K562 (cell line): ENCODE measurements at regions not wholly inside any gene's neighbourhood (a gene's known extent, or its start where the extent isn't known, plus 50 kb on each side); places are given as distances from the start of the nearest gene placed in this dataset.

Experiments
- ARID3B ChIP-seq: fragments of 250-450 bp; sonication (Bioruptor Pico); IDR thresholded peaks from 2 replicates; pipeline ENCODE4 v1.4.0; 2020; ENCODE audit warnings: borderline replicate concordance
- CC2D1A ChIP-seq: fragments of 450-650 bp; IDR thresholded peaks from 2 replicates; pipeline ENCODE4 v1.6.1; 2017; ENCODE audit warnings: mild to moderate bottlenecking
- CTCF ChIP-seq, 3 experiments: IDR thresholded peaks in 2 of 3; conservative IDR thresholded peaks in 1 of 3; 2 replicates each; pipeline ENCODE4 v1.5.1; 2011 to 2012; ENCODE audit warnings: low read length in 3 of 3, mild to moderate bottlenecking in 3 of 3, control low read depth in 2 of 3, improper control_type of control experiment in 1 of 3, inconsistent platforms in 1 of 3, low read depth in 1 of 3, mixed read lengths in 1 of 3, moderate library complexity in 1 of 3; ENCODE audit not compliant: insufficient read depth in 2 of 3
- EP300 ChIP-seq: IDR thresholded peaks from 2 replicates; pipeline ENCODE4 v1.6.1; 2012; ENCODE audit warnings: low read length, improper control_type of control experiment
- PHB2 ChIP-seq: fragments of 450-650 bp; IDR thresholded peaks from 2 replicates; pipeline ENCODE4 v1.6.1; 2017; ENCODE audit warnings: low read depth

DNA sequence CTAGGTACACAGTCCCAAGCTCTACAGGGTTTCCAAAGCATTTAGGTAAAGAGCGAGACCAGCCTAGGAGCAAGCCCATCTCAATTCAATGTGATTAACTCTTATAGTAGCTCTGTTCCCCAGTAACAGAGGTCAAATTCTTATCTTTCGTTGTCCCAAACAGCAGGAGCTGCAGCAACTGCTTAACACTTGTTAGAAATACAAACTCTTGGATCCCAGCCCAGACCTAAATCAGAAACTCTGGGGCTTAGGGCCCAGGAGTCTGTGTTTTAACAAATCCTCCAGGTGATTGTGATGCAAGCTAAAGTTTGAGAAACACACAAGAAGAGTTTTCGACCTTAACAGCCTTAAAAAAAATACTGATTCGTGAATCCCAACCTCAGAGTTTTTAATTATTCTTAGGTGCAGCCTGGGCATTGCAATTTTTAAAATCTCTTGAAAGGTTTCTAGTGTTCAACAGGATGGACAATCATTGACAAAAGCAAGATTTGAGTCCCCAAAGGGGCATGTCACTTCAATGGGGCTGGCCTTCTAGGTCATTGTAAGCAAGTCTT, 127.4 kb upstream of the HCRTR2 start:
- TF ChIP-seq EP300 (no peak), CC2D1A (no peak), CTCF (IDR thresholded peaks at IDR 0.05 in 2 of 3, conservative IDR thresholded peaks at IDR 0.05 in 1 of 3; ENCODE audit: insufficient read depth in 2 of 3, low read depth in 1 of 3, low read length in 3 of 3) (no peak), ARID3B (CRISPR knock-in tag) (no peak), PHB2 (no peak)
